Trophoblast cell (in vitro differentiated cells and primary cell): ENCODE measurements at regions not wholly inside any gene's neighbourhood (a gene's known extent, or its start where the extent isn't known, plus 50 kb on each side); places are given as distances from the start of the nearest gene placed in this dataset.

Experiments used
- DNase-seq, 2 donors: peaks; one replicate each; pipeline ENCODE4 v3.0.0-alpha.2; 2016
- H2AFZ ChIP-seq: 2 replicates; pipeline ENCODE4 v1.6.1; 2013; ENCODE audit warnings: low read length, moderate library complexity, mild to moderate bottlenecking; ENCODE audit not compliant: insufficient read depth, poor library complexity
- H2AK5ac ChIP-seq: 2 replicates; pipeline ENCODE4 v1.6.1; 2013; ENCODE audit warnings: mild to moderate bottlenecking, low read length
- H2BK120ac ChIP-seq: 2 replicates; pipeline ENCODE4 v1.6.1; 2013; ENCODE audit warnings: low read length, mild to moderate bottlenecking, moderate library complexity; ENCODE audit not compliant: insufficient read depth, poor library complexity
- H2BK12ac ChIP-seq: 2 replicates; pipeline ENCODE4 v1.6.1; 2013; ENCODE audit warnings: mild to moderate bottlenecking, low read length, moderate library complexity
- H2BK5ac ChIP-seq: 2 replicates; pipeline ENCODE4 v1.6.1; 2013; ENCODE audit warnings: low read length, low read depth, moderate library complexity, mild to moderate bottlenecking; ENCODE audit not compliant: poor library complexity
- H3K14ac ChIP-seq: 2 replicates; pipeline ENCODE4 v1.6.1; 2013; ENCODE audit warnings: mild to moderate bottlenecking, low read length
- H3K18ac ChIP-seq: 2 replicates; pipeline ENCODE4 v1.6.1; 2013; ENCODE audit warnings: mild to moderate bottlenecking, low read length
- H3K23ac ChIP-seq: 2 replicates; pipeline ENCODE4 v1.6.1; 2013; ENCODE audit warnings: low read length
- H3K27ac ChIP-seq: 2 replicates; pipeline ENCODE4 v1.5.1; 2013; ENCODE audit warnings: low read depth, mild to moderate bottlenecking, inconsistent platforms, low read length, moderate library complexity
- H3K27me3 ChIP-seq: 2 replicates; pipeline ENCODE4 v1.6.1; 2013; ENCODE audit warnings: inconsistent platforms, mild to moderate bottlenecking, low read length, moderate library complexity; ENCODE audit not compliant: insufficient read depth
- H3K36me3 ChIP-seq, 2 experiments: 1 replicate in 1 of 2; 2 replicates in 1 of 2; pipeline ENCODE4 v1.6.1; 2013; ENCODE audit warnings: low read length in 2 of 2, mild to moderate bottlenecking in 2 of 2, moderate library complexity in 1 of 2; ENCODE audit not compliant: insufficient read depth in 2 of 2, control insufficient read depth in 1 of 2
- H3K4ac ChIP-seq: 2 replicates; pipeline ENCODE4 v1.6.1; 2013; ENCODE audit warnings: low read depth, mild to moderate bottlenecking, low read length, moderate library complexity
- H3K4me1 ChIP-seq, 2 experiments: 1 replicate in 1 of 2; 2 replicates in 1 of 2; pipeline ENCODE4 v1.6.1; 2013; ENCODE audit warnings: low read length in 2 of 2, mild to moderate bottlenecking in 2 of 2, moderate library complexity in 1 of 2; ENCODE audit not compliant: insufficient read depth in 2 of 2, control insufficient read depth in 1 of 2
- H3K4me2 ChIP-seq: 2 replicates; pipeline ENCODE4 v1.6.1; 2013; ENCODE audit warnings: inconsistent platforms, mild to moderate bottlenecking, low read length, moderate library complexity
- H3K4me3 ChIP-seq: 2 replicates; pipeline ENCODE4 v1.5.1; 2013; ENCODE audit warnings: mild to moderate bottlenecking, low read depth, low read length, inconsistent platforms
- H3K79me1 ChIP-seq: one replicate; pipeline ENCODE4 v1.6.1; 2013; ENCODE audit warnings: low read length
- H3K79me2 ChIP-seq: 2 replicates; pipeline ENCODE4 v1.6.1; 2013; ENCODE audit warnings: low read length, mild to moderate bottlenecking; ENCODE audit not compliant: control insufficient read depth, insufficient read depth, poor library complexity
- H3K9ac ChIP-seq: 2 replicates; pipeline ENCODE4 v1.6.1; 2013; ENCODE audit warnings: mild to moderate bottlenecking, low read length
- H3K9me3 ChIP-seq: 2 replicates; pipeline ENCODE4 v1.6.1; 2013; ENCODE audit warnings: low read depth, mild to moderate bottlenecking, control low read depth, inconsistent platforms, low read length; ENCODE audit not compliant: insufficient read depth
- H4K12ac ChIP-seq: 2 replicates; pipeline ENCODE4 v1.6.1; 2013; ENCODE audit warnings: low read depth, mild to moderate bottlenecking, low read length, moderate library complexity
- H4K8ac ChIP-seq: 2 replicates; pipeline ENCODE4 v1.6.1; 2013; ENCODE audit warnings: low read depth, mild to moderate bottlenecking, low read length, moderate library complexity
- H4K91ac ChIP-seq: one replicate; pipeline ENCODE4 v1.6.1; 2013; ENCODE audit warnings: low read depth, mild to moderate bottlenecking, low read length, moderate library complexity
- WGBS: extraction: QIAGEN DNeasy Blood & Tissue Kit; methylation state at CpG from one replicate; pipeline ENCODE4 v1.1.7; 2013; ENCODE audit warnings: missing lambda C conversion rate; ENCODE audit not compliant: insufficient read length, insufficient coverage; ENCODE audit errors: extremely low coverage; 5-methylcytosine and 5-hydroxymethylcytosine counted together

GRCh38 chr6:166729658-166730057 lies 102.6 kb upstream of the RPS6KA2 start:
- no peak overlapping the region for H3K23ac ChIP-seq
- WGBS = no CpG with 5 or more reads among the region's 5 CpGs

GRCh38 chr6:166728884-166729530 lies 102.0 kb upstream of the RPS6KA2 start:
- H3K79me1 ChIP-seq = peaks cover 3% of the 10 kb centered on the region
- H2AK5ac ChIP-seq = no peak overlapping the region
- no peak overlapping the region for H3K18ac ChIP-seq
- no peak for DNase-seq
- H3K23ac ChIP-seq = no peak overlapping the region
- H4K8ac ChIP-seq = no peak overlapping the region
- no peak overlapping the region for H2BK12ac ChIP-seq
- no peak overlapping the region for H4K91ac ChIP-seq
- no peak overlapping the region for H3K4me2 ChIP-seq
- H4K12ac ChIP-seq = no peak overlapping the region
- H2BK120ac ChIP-seq = no peak overlapping the region
- no peak overlapping the region for H3K14ac ChIP-seq
- WGBS = no CpG with 5 or more reads among the region's 7 CpGs
- H3K9me3 ChIP-seq = peaks cover 2% of the 10 kb centered on the region
- H3K4me1 ChIP-seq = peaks cover 16 to 24% of the 10 kb centered on the region in 2 experiments
- H2AFZ ChIP-seq = no peak overlapping the region
- no peaks in the 10 kb centered on the region for H3K79me2 ChIP-seq
- H2BK5ac ChIP-seq = no peak overlapping the region
- H3K27ac ChIP-seq = peak overlapping the region; percentile 12
- H3K27me3 ChIP-seq = no peaks in the 10 kb centered on the region
- no peak overlapping the region for H3K9ac ChIP-seq
- H3K36me3 ChIP-seq = no peaks in the 10 kb centered on the region
- no peak overlapping the region for H3K4me3 ChIP-seq
- no peak overlapping the region for H3K4ac ChIP-seq

More at GRCh38 chr6:166729658-166730057, 102.6 kb upstream of the RPS6KA2 start:
- no peaks in the 10 kb centered on the region for H3K27me3 ChIP-seq
- H3K9ac ChIP-seq = no peak overlapping the region
- no peak overlapping the region for H2BK5ac ChIP-seq
- H3K4me2 ChIP-seq = no peak overlapping the region
- H3K14ac ChIP-seq = no peak overlapping the region
- H3K27ac ChIP-seq = no peak overlapping the region
- H2AFZ ChIP-seq = no peak overlapping the region
- no peaks in the 10 kb centered on the region for H3K79me2 ChIP-seq
- no peak overlapping the region for H4K91ac ChIP-seq
- H3K36me3 ChIP-seq = no peaks in the 10 kb centered on the region
- H3K79me1 ChIP-seq = peaks cover 3% of the 10 kb centered on the region
- peaks cover 16 to 24% of the 10 kb centered on the region in 2 experiments for H3K4me1 ChIP-seq
- no peak overlapping the region for H2BK12ac ChIP-seq
- no peak overlapping the region for H3K4ac ChIP-seq
- H4K8ac ChIP-seq = no peak overlapping the region
- no peak overlapping the region for H3K4me3 ChIP-seq
- DNase-seq = no peak
- H2AK5ac ChIP-seq = no peak overlapping the region
- H4K12ac ChIP-seq = no peak overlapping the region
- peaks cover 2% of the 10 kb centered on the region for H3K9me3 ChIP-seq
- H2BK120ac ChIP-seq = no peak overlapping the region
- H3K18ac ChIP-seq = no peak overlapping the region

DNA sequence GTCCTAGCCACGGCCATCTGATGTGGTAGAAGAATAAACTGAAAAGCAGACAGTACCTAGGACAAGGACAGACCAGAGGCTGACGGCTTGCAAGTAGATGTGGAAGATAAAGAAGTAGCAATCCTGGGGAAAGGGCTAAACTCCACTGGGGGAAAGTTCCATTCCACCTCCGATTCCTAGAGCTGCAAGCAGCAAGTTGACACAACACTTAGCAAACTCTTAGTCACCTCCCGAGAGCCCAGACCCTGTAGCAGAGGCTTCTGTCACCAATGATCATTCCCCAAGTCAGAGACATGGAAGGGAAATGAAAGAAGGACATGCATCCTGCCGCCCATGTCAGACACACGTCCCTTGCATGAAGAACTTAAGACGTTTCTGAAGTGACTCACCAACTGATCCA lies 99.2 kb upstream of the RPS6KA2 start:
- no peak overlapping the region for H2BK5ac ChIP-seq
- H2BK120ac ChIP-seq = no peak overlapping the region
- no peak overlapping the region for H4K91ac ChIP-seq
- no peak overlapping the region for H3K9ac ChIP-seq
- H3K23ac ChIP-seq = no peak overlapping the region
- H3K27me3 ChIP-seq = no peaks in the 10 kb centered on the region
- no peak overlapping the region for H3K4ac ChIP-seq
- no peak overlapping the region for H3K4me2 ChIP-seq
- no peak overlapping the region for H3K14ac ChIP-seq
- no peak overlapping the region for H2AFZ ChIP-seq
- H3K27ac ChIP-seq = no peak overlapping the region
- WGBS = no CpG with 5 or more reads among the region's 7 CpGs
- H3K4me3 ChIP-seq = no peak overlapping the region
- H3K9me3 ChIP-seq = peaks cover 2% of the 10 kb centered on the region
- no peak for DNase-seq
- H2AK5ac ChIP-seq = no peak overlapping the region
- H3K4me1 ChIP-seq = peaks cover 16 to 21% of the 10 kb centered on the region in 2 experiments
- no peak overlapping the region for H4K12ac ChIP-seq
- H3K79me2 ChIP-seq = no peaks in the 10 kb centered on the region
- no peak overlapping the region for H2BK12ac ChIP-seq
- H3K79me1 ChIP-seq = peaks cover 3% of the 10 kb centered on the region
- no peak overlapping the region for H4K8ac ChIP-seq
- no peaks in the 10 kb centered on the region for H3K36me3 ChIP-seq
- no peak overlapping the region for H3K18ac ChIP-seq

DNA sequence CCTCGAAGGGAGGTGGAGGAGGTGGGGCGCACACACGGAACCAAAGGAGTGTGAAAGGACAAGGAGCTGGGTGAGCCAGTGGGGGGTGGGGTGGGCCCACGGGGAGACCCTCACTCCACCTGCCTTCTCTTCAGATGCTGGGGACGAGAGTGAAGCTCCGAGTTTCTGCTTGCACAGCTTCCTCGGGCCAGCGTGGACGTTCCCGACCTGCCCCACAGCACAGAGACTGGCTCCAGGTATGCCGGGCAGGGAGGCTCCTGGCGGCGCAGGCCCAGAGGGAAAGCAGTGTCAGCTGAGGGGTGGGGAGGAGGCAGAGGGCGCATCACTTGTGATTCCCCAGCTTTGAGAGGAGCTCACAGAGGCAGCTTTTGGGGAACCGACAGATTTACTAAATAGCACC lies 98.5 kb upstream of the RPS6KA2 start:
- no peak overlapping the region for H4K12ac ChIP-seq
- no peak overlapping the region for H3K27ac ChIP-seq

More for the DNA sequence above, 98.5 kb upstream of the RPS6KA2 start:
- Histone ChIP-seq H3K9ac (no peak overlapping the region), H2BK12ac (no peak overlapping the region), H3K79me1 (peaks cover 3% of the 10 kb centered on the region), H3K9me3 (peaks cover 2% of the 10 kb centered on the region), H2AK5ac (no peak overlapping the region), H3K4ac (no peak overlapping the region), H3K14ac (no peak overlapping the region), H3K4me3 (no peak overlapping the region), H3K27me3 (no peaks in the 10 kb centered on the region), H3K23ac (no peak overlapping the region), H3K36me3 (no peaks in the 10 kb centered on the region), H2AFZ (no peak overlapping the region), H3K4me1 (peaks cover 16 to 21% of the 10 kb centered on the region in 2 experiments), H4K8ac (no peak overlapping the region), H2BK120ac (no peak overlapping the region), H3K18ac (no peak overlapping the region), H4K91ac (no peak overlapping the region), H2BK5ac (no peak overlapping the region), H3K79me2 (no peaks in the 10 kb centered on the region), H3K4me2 (no peak overlapping the region)
- DNase-seq = no peak
- no CpG with 5 or more reads among the region's 15 CpGs for WGBS
